SKM-1 (cell line): ENCODE measurements at regions not wholly inside any gene's neighbourhood (a gene's known extent, or its start where the extent isn't known, plus 50 kb on each side); places are given as distances from the start of the nearest gene placed in this dataset.

Experiments
- DNase-seq: peaks from one replicate; lab custom pipeline; 2025; ENCODE audit not compliant: unreplicated experiment; lab: John Stamatoyannopoulos, UW

- no peak for DNase-seq
Measured at GRCh38 chr7:11895337-11895736, 63.3 kb upstream of the THSD7A start.

- no peak for DNase-seq
Measured at GRCh38 chr7:11896663-11897062, 64.7 kb upstream of the THSD7A start.

GRCh38 chr7:11899247-11899646 is 67.2 kb upstream of the THSD7A start:
- no peak for DNase-seq

GRCh38 chr7:11910253-11910652 is 78.3 kb upstream of the THSD7A start:
- no peak for DNase-seq

GRCh38 chr7:11911900-11912299 is 79.9 kb upstream of the THSD7A start:
- DNase-seq = no peak

GRCh38 chr7:11914645-11915044 is 82.6 kb upstream of the THSD7A start:
- DNase-seq = no peak

GRCh38 chr7:11923376-11923930 is 91.5 kb upstream of the THSD7A start:
- no peak for DNase-seq

GRCh38 chr7:11931307-11931706 is 99.3 kb upstream of the THSD7A start:
- DNase-seq = no peak

GRCh38 chr7:11934796-11935195 is 102.8 kb upstream of the THSD7A start:
- no peak for DNase-seq

- no peak for DNase-seq
Measured at GRCh38 chr7:11935905-11936304, 103.9 kb upstream of the THSD7A start.

- DNase-seq = no peak
Measured at GRCh38 chr7:11946794-11947193, 114.8 kb upstream of the THSD7A start.

- no peak for DNase-seq
Measured at GRCh38 chr7:11950281-11950680, 118.3 kb upstream of the THSD7A start.

GRCh38 chr7:11950942-11951341 is 118.9 kb upstream of the THSD7A start:
- no peak for DNase-seq

GRCh38 chr7:11951909-11952308 is 119.9 kb upstream of the THSD7A start:
- DNase-seq = no peak

GRCh38 chr7:11952972-11953371 is 121.0 kb upstream of the THSD7A start:
- no peak for DNase-seq

GRCh38 chr7:11956991-11957390 is 125.0 kb upstream of the THSD7A start:
- no peak for DNase-seq

- DNase-seq = no peak
Measured at GRCh38 chr7:11957956-11958355, 126.0 kb upstream of the THSD7A start.

- DNase-seq = no peak
Measured at GRCh38 chr7:11959121-11959520, 127.1 kb upstream of the THSD7A start.

GRCh38 chr7:11960621-11961020 is 128.6 kb upstream of the THSD7A start:
- DNase-seq = no peak

GRCh38 chr7:11969643-11970042 is 137.6 kb upstream of the THSD7A start:
- DNase-seq = no peak

GRCh38 chr7:11970132-11970531 is 138.1 kb upstream of the THSD7A start:
- DNase-seq = no peak

- DNase-seq = no peak
Measured at GRCh38 chr7:11985376-11985775, 153.4 kb upstream of the THSD7A start.

- no peak for DNase-seq
Measured at GRCh38 chr7:11985971-11986370, 154.0 kb upstream of the THSD7A start.

GRCh38 chr7:11988186-11988585 is 156.2 kb upstream of the THSD7A start:
- DNase-seq = no peak
